ENCODE measurements at regions not wholly inside any gene's neighbourhood (a gene's known extent, or its start where the extent isn't known, plus 50 kb on each side); places are given as distances from the start of the nearest gene placed in this dataset.

DNA sequence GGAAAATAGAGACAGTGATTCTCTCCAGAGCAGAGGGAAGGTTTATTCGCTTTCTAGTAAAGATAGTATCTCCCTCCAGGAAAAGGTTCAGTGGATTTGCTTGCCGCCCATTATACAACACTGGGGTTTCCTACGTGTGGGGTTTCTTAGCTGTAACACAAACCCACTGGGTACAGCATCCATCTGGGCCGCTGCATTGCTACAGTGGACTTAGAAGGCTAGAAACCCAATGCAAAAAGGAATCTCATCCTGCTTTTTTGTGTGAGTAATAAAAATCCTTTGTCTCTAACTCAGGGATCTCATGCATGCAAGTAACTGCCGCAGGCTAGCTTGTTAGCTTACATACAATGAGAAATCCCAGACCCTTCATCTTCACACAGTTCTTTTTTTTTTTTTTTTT lies 67.1 kb upstream of the BCL2L14 start:
- DNase-seq: no peak
- H3K27me3 ChIP-seq: no peaks in the 10 kb centered on the region
- H3K4me1 ChIP-seq (ENCODE audit: insufficient read depth): no peaks in the 10 kb centered on the region
- H3K9me3 ChIP-seq: no peaks in the 10 kb centered on the region
- WGBS, 3 donors: 77 to 81% (median 81%) methylated on average over 5 of the region's 5 CpGs
- intact Hi-C loops (cut with DNase I): no loop called here
- TF ChIP-seq, protein P1, sequence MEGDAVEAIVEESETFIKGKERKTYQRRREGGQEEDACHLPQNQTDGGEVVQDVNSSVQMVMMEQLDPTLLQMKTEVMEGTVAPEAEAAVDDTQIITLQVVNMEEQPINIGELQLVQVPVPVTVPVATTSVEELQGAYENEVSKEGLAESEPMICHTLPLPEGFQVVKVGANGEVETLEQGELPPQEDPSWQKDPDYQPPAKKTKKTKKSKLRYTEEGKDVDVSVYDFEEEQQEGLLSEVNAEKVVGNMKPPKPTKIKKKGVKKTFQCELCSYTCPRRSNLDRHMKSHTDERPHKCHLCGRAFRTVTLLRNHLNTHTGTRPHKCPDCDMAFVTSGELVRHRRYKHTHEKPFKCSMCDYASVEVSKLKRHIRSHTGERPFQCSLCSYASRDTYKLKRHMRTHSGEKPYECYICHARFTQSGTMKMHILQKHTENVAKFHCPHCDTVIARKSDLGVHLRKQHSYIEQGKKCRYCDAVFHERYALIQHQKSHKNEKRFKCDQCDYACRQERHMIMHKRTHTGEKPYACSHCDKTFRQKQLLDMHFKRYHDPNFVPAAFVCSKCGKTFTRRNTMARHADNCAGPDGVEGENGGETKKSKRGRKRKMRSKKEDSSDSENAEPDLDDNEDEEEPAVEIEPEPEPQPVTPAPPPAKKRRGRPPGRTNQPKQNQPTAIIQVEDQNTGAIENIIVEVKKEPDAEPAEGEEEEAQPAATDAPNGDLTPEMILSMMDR (IDR thresholded peaks at IDR 0.05): no peak
- TF ChIP-seq EP300 (IDR thresholded peaks at IDR 0.05) (no peak), POLR2A (IDR thresholded peaks at IDR 0.05) (no peak)
- H3K27ac ChIP-seq: no peak overlapping the region
- H3K4me3 ChIP-seq: no peak overlapping the region
- no peaks in the 10 kb centered on the region for H3K36me3 ChIP-seq

DNA sequence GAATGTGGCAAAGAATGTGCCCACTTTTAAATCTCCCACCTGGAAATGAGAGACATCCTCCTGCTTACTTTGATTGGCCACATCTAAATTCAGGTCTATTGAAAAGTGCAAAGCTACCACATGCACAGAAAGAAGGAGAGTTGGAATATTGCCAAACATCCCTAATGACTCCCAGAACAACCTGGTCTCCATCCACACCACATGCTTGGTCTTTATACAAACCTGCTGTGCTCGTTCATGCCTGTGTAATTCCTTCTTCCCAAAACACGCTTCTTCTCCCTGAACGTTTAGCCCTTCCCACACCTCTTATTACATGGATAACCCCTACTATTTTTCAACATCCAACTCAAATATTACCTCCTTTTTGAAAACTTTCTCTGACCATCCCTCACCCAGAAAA lies 66.2 kb upstream of the BCL2L14 start:
- intact Hi-C loops (cut with DNase I): no loop called here
- H3K9me3 ChIP-seq: no peaks in the 10 kb centered on the region
- DNase-seq: no peak
- no peaks in the 10 kb centered on the region for H3K27me3 ChIP-seq
- no peak overlapping the region for H3K4me3 ChIP-seq
- WGBS, 3 donors: 62 to 78% (median 64%) methylated on average over 3 of the region's 3 CpGs
- TF ChIP-seq, protein P1 (IDR thresholded peaks at IDR 0.05): no peak
- TF ChIP-seq EP300 (IDR thresholded peaks at IDR 0.05) (no peak), POLR2A (IDR thresholded peaks at IDR 0.05) (no peak)
- no peak overlapping the region for H3K27ac ChIP-seq
- H3K36me3 ChIP-seq: no peaks in the 10 kb centered on the region
- no peaks in the 10 kb centered on the region for H3K4me1 ChIP-seq (ENCODE audit: insufficient read depth)

DNA sequence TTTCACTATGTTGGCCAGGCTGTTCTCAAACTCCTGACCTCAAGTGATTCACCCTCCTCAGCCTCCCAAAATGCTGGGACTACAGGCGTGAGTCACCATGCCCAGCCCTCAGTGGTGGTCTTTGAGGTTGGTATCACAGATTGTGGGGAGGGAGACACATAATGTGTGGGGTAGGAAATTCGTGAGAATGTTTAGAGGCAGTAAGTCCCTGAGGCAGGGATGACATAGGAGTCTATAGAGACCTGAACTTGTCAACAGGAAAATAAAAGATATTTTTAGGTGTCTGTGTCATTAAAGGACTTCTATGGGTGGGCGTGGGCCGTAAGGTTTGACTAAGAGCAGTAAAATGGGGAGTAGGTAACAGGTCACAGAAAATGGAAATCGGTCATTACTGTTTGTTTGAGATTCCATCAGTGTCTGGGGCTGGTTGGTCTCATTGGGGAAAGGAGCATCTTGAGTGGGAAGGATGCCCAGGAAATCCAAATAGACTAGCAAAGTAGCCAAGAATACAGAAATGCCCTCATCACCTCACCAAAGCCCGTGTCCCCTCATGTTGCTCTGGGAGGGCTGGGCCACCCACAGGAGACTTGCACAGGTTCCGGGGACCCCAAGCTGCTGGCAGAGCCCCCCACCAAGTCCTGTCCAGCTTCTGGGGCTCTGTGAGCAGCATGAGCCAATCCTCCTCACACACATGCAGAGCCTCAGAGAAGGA lies 63.6 kb upstream of the BCL2L14 start:
- no peak for DNase-seq
- no peaks in the 10 kb centered on the region for H3K27me3 ChIP-seq
- no peak overlapping the region for H3K27ac ChIP-seq
- no peak overlapping the region for H3K4me3 ChIP-seq
- H3K4me1 ChIP-seq (ENCODE audit: insufficient read depth): no peaks in the 10 kb centered on the region
- H3K36me3 ChIP-seq: no peaks in the 10 kb centered on the region
- TF ChIP-seq EP300 (IDR thresholded peaks at IDR 0.05): no peak
- TF ChIP-seq, protein P1 (IDR thresholded peaks at IDR 0.05): no peak
- no peak for TF ChIP-seq POLR2A (IDR thresholded peaks at IDR 0.05)
- intact Hi-C loops (cut with DNase I): no loop called here
- H3K9me3 ChIP-seq: no peaks in the 10 kb centered on the region
- WGBS, 3 donors: 73 to 94% (median 85%) methylated on average over 7 of the region's 7 CpGs

DNA sequence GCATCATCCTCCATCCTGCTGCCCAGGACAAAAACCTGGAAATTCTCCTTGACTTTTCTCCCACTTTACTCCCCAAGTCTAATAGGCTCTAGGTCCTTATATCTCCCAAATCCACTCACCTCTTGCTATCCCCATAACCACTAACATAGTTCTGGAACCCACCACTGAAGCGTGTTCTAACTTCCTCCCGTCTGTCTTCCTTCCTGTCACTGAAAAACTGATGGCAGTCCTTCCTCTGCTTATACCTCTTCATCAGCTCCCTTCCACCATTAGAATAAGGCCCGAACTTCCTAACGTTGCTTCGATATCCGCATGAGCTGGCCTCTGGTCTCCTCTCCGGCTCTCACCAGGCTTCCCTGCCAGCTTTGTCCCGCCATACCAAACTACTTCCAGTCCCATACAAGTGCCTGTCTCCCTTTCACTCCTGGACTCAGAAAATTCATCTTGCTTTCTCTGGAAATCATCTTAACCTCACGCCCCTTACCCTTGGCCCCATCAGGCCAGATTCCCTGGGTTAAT lies 63.0 kb upstream of the BCL2L14 start:
- no peak overlapping the region for H3K4me3 ChIP-seq
- H3K4me1 ChIP-seq (ENCODE audit: insufficient read depth): no peaks in the 10 kb centered on the region
- no peaks in the 10 kb centered on the region for H3K9me3 ChIP-seq
- intact Hi-C loops (cut with DNase I): no loop called here
- no peak overlapping the region for H3K27ac ChIP-seq
- no peak for TF ChIP-seq POLR2A (IDR thresholded peaks at IDR 0.05)
- TF ChIP-seq, protein P1 (IDR thresholded peaks at IDR 0.05): no peak
- no peak for TF ChIP-seq EP300 (IDR thresholded peaks at IDR 0.05)
- H3K36me3 ChIP-seq: no peaks in the 10 kb centered on the region
- H3K27me3 ChIP-seq: no peaks in the 10 kb centered on the region
- WGBS, 3 donors: 92 to 95% (median 94%) methylated on average over 9 of the region's 9 CpGs
- no peak for DNase-seq

Data from ovary (tissue), 7 donors.